NCI-H1048 (cell line): ENCODE measurements at regions not wholly inside any gene's neighbourhood (a gene's known extent, or its start where the extent isn't known, plus 50 kb on each side); places are given as distances from the start of the nearest gene placed in this dataset.

ENCODE experiments used
- DNase-seq: peaks from one replicate; lab custom pipeline; 2025; lab: John Stamatoyannopoulos, UW

DNA sequence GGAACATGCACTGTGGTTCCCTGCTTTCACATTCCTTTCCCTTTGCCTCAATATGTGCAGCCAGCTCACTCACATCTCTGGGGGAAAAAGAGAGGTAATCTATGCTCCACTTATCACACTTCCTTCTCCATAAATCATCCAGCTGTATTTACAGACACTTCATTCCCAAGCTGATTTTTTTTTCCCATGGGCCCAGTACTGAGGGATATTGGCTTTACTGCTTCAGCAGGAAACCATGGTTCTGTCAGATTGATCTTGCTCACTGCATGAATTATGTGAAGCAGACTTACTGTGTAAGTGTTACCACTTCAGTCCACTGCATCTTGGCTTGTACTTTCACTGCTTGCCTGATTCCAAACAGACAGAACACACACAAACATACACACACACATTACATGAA is 555.6 kb downstream of the CCER1 start:
- no peak for DNase-seq

DNA sequence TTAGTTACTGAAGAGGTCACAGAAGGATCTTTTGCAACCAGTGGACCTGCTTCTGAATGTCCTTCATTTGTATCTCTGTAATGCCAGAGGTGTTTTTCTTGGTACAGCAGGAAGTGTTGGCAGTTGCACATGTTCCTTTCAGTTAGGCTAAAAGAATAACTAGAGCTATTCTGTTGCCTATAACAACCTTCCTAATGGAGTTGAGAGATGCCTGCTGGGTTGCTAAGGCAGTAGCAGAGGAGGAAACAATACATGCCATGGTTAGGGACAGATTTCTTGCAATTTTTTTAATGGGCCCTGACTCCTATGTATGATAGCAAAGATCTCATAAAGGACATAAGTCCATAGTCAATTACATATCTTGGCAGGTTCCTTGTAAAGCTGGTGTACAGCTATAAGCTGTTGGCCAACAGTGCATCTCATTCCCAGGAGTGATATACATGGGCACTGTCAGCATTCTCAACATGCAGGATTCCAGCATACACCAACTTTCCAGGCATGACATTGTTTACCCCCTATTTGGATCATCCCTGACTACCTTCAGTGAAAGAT is 556.6 kb downstream of the CCER1 start:
- DNase-seq = no peak

DNA sequence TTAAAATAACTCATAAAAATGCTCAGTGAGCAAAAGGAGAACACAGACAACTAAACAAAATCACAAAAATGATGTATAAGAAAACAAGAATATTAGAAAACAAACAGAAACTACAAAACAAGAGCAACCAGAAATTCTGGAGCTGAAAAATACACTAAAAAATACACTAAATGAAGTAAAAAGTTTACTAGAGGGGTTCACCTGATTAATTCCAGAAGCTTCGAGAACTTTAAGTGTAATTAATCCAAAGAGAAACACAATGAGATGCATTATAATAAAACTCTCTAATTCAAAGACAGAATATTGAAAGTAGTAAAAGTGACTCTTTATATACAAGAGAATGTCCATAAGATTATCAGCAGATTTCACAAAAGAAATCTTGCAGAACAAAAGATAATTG is 558.4 kb downstream of the CCER1 start:
- no peak for DNase-seq

DNA sequence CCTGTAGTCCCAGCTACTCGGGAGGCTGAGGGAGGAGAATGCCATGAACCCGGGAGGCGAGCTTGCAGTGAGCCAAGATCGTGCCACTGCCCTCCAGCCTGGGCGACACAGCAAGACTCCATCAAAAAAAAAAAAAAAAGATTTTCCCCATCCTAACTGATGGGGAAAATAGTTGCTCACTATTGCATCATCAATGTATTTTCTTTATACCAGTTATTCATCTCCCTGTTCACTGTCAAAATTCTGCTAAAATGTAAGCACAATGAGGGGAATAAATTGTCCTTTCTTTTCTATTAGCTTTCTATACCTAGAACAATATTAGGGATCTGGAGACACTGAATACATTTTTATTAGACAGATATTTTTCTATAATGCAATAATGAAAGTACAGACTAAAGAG is 561.3 kb downstream of the CCER1 start:
- no peak for DNase-seq

DNA sequence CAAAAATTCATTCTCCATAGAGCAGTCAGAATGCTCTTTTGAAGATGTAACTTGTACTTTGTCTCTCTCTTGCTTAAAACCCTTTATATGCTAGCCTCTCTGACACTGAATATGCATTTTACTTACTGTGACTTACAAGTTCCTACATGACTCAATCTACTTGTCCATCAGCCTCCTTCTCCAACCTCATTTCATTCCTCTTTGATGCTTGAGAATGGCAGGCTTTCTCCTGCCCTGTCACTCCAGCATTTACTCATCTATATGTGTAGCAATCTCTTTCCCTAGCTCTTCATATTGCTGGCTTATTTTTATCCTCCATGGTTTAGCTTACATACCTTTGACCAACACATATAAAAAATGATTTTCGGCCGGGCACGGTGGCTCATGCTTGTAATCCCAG is 561.9 kb downstream of the CCER1 start:
- no peak for DNase-seq

DNA sequence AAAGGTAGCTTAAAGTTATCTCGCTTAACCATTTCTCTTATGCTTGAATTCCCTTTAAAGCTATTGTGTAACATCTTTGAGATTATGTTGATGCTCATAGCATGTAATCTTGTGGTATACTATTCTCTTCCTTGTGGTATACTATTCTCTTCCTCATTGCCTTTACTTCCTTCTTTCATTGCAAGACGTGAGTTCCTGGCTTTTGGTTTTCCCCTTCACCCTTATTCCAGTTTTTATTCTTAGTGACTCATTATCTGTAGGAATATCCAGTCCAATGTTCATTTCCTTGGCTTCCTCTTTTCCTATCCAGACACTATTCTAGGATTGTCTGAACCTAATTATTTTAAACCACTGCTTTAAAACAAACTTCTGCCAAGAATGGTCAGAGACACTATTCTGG is 564.0 kb downstream of the CCER1 start:
- DNase-seq = no peak

DNA sequence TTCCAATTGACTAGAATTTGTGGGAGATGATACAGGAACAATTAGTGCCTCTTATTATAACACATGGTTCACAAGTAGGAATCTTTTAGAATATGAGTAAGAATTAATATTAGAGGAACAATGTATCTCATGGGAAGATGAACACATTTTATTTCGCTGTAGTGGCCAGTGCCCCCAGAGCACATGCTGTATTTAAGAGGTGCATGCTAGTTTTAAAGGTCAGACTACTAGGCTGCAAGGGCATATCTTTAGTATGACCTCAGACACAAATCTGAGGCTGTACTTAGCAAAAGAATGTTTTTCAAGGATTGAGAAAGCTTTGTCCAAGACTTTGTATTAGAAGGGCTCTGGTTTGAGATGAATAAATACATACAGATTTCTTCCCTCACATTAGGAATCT is 586.9 kb downstream of the CCER1 start:
- no peak for DNase-seq

DNA sequence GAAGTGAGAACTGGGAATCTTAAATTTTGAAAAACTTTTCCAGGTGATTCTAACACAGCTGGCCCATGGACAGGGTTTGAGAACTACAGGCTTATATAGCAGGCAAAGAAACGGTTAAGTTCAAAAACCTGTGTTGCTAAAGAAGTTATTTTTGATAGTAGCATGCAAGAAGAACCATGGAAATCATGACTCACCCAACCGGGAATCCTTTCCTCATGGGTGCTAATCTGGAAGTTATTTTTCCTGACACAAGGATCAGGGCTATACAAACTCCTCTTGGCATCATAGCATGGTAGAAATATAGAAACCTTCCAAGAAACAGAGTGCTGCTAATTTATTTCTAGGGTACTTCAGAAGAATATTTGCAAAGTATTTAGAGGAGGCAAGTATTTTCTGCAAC is 588.7 kb downstream of the CCER1 start:
- DNase-seq = no peak

DNA sequence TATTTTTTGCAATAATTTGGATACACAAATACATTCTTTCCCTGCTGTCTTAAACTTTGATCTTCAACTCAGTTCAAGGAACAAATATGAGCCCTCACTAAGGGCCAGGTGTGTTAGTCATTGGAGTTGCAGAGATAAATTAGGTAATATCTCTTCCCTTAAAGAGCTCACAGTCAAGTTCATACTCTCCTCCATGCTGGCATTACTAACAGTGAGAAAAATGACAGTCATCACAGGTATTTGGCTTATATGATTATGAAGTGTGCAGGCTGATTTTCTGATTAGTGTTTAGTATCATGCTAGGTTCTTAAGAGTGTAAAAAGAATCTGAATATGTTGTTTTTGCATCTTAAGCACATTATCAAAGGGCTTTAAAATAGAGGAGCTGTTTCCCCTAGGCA is 594.7 kb downstream of the CCER1 start:
- no peak for DNase-seq

DNA sequence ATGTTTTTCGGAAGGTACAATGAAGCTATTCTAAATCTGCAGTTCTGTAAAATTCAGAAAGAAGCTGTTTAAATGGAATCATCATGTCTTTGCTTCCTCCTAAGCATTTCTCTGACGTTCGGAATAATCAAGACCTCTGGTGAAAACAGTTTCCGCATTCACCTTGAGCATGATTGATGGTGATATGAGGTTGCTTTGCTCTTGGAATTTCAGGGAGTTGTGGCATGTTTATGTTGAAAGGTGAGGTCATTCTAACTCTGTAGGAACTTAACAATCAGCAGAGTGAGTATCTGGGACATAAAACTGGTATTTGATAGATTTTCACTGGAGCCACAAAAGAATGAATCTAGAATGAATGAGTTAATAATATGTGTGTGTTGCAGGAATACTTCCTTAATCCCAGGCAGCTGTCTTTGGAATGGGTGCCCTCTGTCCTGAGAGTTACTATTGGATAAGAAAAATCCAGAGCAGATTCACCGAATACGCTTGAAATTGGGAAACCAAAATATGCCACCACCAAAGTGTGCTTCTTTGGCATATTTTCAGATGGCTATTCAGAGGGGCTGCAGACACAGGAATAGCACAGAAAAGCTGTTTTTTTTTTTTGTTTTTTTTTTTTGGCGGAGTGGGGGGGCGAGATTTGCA is 599.1 kb downstream of the CCER1 start:
- DNase-seq = no peak

DNA sequence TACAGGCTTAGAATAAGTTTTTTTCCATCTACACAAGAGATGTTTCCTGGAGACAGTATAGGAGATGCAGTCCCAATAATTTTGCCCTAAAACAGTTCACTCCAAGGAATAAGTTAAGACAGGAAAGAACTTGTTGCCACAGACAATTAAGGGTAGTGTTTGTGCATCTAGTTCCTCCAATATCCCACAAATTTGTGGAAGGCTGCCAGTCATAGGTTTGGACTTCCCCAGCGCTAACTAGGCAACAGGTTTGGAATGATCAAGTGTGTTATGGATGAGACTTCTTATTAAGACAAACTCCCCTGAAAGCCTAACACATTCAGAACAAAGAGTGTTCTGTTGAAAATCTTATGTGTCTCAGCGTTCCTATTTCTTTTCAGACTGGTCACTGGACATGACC is 611.0 kb downstream of the CCER1 start:
- no peak for DNase-seq

DNA sequence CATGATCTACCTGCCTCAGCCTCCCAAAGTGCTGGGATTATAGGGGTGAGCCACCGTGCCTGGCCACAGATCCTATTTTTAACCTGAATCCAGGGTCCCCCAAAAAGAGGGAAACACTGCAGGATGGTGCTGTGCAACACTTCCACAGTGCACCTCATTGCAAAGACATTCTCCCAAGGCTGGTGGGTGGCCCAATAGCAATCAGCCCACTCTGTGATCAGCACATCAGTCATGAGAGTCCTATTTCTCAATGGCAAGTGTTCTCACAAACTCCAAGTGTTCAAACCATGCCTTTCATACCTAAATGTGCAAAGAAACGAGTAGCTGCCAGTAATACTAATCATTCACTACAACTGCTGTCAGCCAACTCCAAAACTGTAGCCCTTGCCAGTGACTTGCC is 612.9 kb downstream of the CCER1 start:
- no peak for DNase-seq

DNA sequence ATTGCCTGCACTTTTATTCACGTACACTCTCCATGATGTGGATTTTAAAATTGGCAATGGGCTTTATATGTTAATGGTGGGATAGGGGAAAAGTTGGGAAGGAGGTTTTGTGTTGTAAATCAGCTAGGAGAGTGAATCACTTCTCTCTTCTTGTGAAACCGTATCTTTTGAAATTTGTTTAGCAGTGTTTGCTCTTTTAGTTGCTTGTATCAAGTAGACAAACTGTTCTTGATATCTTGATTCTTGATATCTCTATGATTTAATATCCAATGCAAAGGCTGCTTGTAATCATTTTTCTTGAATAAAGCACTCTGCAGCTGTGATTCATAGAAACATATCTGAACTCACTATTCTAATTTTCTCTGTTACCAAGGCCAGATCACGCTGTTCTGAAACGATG is 615.1 kb downstream of the CCER1 start:
- no peak for DNase-seq

DNA sequence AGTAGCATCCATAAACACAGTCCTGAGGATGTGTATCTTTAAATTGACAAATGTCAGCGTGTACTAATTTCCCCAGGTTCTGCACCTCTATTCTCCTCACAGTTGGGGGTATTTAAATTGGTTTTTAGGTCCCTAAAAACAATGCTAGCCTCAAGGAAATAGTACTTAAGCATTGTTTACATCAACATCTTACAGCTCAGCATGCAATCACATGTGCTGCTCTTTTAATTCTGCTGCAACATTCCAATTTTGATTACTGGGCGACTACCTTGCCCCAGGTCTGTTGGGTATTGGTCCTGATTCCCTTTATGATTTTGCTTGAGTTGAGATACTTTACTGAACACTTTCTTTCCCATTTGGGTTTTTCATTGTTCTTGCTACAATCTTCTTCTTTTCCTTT is 616.6 kb downstream of the CCER1 start:
- no peak for DNase-seq

DNA sequence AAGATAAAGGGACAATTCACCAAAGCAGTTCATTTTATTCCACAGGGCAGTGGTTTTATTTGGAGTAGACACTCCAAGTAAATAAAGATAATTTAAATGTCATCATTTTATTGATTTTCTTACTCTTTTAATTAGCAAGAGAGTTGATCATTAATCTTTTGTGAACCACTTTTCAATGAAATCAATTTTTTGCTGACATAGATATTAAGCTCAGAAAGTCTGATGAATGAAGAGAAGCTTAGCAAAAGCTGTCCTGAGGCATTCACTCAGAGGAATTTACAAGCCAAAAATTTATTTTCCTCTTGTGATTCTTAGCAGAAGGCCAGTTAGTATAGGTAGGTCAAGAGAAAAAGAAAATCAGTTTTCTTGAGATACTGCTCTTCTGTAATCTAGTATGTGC is 618.0 kb downstream of the CCER1 start:
- DNase-seq = no peak

DNA sequence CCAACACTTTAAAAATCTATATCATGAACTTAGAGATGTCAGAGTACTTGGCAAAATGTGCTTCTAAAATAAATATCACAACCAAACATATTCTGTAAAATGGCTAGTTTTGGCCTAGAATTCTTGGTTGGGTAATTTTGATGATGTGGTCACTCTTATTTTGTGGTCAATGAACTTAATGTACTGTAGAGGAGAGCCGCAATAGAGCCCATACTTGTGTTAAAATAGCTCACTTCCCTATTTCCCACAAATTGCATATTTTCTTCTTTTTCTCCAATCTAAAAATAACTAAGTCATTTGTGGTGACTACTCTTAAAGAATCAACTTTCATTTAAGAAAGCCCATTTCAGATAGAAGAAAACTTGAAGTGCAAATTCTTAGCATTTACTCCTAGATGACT is 619.4 kb downstream of the CCER1 start:
- no peak for DNase-seq

DNA sequence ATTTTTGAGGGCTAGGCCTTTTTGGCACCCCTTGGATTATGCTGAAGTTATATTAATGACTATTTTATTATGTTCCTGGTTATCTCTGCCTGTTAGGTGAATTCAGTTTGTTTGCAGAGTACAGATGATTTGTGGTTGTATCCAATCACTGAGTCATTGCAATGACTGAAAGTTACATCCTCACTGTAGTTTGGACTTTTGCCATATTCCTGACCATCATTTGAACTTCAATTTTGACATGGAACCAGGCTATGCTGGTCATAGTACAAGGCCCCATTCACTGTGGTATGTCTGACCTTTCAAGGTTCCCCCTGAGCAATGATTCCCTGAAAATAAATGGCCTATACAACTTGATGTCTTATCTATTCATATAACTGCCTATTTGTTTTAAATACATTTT is 621.0 kb downstream of the CCER1 start:
- no peak for DNase-seq

DNA sequence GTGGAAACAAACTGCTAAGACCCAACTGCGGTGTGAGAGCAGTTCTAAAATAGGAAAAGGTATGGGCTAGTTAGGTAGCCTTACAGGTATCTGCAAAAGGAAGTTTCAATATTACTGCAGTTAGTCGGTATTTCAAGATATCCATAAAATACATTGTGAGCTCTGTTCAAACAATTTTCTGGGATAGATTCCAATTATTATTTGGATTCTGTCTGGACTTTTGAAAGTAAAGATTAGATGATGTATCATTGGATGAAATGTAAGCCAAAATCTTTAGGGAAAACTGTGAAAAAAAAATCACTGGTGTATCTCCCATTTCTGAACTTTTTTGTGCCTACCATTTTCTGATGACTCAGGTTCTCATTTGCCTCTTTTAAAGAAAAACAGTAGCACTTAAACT is 621.6 kb downstream of the CCER1 start:
- no peak for DNase-seq

DNA sequence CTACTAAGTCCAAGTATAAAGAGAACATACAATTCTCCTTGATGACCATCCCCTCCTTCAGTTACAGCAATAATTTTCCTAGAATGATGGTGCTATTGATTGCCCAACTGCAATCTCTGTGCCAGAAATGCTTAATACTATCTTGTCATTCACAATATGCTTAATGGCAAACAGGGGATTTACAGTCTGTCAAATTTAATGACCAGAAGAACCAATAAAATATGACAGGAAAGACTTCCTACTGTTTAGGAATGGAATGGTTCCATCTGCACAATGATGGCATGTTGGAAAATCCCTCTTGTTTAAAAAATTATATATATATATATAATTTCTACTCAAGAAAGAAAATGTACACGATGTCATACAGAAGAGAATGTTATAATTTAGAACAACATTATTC is 623.2 kb downstream of the CCER1 start:
- DNase-seq = no peak

DNA sequence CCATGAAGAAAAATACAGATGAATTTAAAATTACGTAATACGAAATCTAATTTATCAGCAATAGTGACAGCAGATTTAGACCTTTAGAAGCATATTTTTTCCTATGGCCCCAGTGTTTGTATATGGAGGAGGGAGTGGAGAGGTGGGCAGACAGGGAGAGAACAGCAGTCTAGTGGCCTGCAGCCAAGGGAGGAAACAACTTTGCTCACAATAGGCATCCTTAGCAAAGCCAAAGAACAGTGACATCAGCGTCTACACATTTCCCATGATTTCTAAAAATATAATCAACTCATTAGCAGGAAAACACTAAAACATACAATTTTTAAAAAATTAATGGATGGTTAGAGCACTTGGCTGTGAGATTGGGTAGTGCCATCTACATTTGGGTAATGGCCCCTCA is 622.6 kb upstream of the ATP2B1 start:
- no peak for DNase-seq

DNA sequence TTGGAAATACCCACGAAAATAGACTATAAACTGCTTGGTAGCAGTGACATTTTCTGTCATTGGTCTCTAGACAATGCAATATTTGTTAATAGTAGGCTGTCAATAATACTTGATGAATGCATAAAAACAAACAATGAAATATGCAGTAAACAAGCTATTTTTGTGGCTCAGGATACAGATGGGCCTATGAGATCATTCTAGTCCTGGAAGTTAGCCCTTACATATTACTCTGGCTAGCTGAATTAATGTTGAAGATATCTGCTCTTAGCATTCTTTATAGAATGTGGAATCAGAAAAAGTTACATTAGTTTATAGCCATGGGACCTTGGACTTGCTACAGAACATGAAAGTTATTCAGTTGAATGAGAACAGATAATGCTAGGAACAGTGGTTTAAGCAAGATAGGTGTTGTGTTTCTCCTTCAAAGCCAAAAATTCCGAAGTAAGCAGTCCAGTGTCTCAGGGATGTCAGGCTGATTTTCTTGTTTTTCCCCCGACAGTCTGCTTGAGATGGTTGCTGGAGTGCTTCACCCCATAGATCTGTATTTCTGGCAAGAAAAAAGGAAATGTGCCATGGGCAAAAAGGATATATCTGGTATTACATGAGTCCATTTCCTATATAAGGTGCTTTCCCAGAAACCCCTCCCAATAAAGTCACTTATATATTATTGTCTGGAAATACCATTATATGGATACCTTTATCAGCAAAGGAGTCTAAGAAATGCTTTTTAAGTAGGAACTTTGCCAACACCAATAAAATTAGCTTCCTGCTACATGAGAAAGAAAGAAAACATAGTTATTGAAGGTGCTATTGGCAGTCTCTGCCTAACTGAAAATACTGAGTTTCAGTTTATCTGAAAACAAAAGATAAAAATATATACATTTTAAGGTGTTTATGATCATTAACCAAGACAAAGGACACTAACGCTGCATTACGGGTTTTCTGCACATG is 619.4 kb upstream of the ATP2B1 start:
- DNase-seq = no peak

DNA sequence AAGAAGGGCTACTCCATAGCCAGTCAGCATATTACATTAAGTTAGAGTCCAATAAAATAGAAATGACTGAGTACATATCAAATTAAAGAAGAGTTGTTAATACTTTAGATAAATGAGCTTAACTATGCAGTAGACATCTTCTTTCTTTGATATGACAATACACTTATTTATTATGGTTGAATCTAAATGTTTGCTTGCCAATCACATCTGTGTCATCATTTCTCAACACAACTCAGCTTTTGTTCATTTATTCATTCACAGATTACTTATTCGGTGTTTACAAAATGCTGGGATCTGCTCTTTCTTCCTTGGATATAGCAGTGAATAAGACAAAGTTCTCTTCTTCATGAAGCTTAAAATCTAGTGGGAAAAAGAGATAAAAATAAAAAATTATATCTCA is 614.6 kb upstream of the ATP2B1 start:
- no peak for DNase-seq

DNA sequence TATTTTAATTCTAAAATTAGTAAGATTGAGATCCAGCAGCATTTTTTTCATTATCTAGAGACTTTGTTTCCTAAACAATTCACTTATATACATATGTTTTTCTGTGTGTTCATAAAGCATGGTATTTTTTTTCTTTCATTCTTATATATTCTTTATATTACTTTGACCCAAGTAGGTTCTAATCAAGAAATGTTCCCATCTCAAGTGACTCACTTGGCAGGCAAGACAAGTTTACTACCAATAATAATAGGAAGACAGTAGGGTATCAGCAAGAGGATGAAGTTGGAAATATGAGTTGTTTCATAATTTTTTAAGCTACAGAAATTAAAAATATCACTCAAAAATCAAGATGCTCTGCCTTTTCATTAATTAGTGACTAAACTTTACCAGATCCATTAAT is 613.4 kb upstream of the ATP2B1 start:
- no peak for DNase-seq
